Tibial nerve (tissue), 4 donors: ENCODE measurements at regions not wholly inside any gene's neighbourhood (a gene's known extent, or its start where the extent isn't known, plus 50 kb on each side); places are given as distances from the start of the nearest gene placed in this dataset.

Source experiments
- EP300 ChIP-seq, 2 donors: sonication (generic); formaldehyde crosslinking; IDR thresholded peaks; one replicate each; pipeline ENCODE4 v1.6.1; 2017; ENCODE audit warnings: antibody characterized with exemption in 2 of 2, mild to moderate bottlenecking in 1 of 2
- POLR2A ChIP-seq, 2 donors: fragments of 450-650 bp; IDR thresholded peaks; one replicate each; pipeline ENCODE4 v1.6.1; 2017; ENCODE audit warnings: antibody characterized with exemption in 2 of 2, mild to moderate bottlenecking in 2 of 2, moderate library complexity in 2 of 2
- TF ChIP-seq, protein P1 (sequence below), 5 experiments: fragments of 200-600 bp in 3 of 5; fragments of 450-650 bp in 2 of 5; sonication (generic) in 3 of 5; IDR thresholded peaks; one replicate each; pipeline ENCODE4 v1.5.1; 2016 to 2019; ENCODE audit warnings: antibody characterized with exemption in 5 of 5, mild to moderate bottlenecking in 3 of 5, moderate library complexity in 2 of 5

DNA sequence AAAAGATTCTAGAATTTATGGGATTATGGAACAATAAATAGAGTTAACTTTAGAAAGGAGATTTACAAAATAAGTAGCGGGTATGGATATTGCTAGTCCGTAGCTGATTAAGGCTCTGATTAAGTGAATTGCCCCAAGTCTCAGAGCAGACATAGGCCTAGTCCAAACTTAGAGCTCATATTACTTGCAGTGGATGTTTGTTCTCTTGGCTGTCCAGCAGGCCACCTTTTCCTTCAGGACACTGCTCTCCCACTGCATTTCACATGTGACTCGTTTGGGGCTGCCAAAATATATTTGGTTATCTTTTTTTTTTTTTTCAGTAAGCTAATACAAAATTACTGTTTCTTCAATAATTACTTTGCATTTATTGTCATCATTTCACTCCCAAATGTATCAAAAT, 76.6 kb downstream of the ARRDC3 start:
- TF ChIP-seq, protein P1, sequence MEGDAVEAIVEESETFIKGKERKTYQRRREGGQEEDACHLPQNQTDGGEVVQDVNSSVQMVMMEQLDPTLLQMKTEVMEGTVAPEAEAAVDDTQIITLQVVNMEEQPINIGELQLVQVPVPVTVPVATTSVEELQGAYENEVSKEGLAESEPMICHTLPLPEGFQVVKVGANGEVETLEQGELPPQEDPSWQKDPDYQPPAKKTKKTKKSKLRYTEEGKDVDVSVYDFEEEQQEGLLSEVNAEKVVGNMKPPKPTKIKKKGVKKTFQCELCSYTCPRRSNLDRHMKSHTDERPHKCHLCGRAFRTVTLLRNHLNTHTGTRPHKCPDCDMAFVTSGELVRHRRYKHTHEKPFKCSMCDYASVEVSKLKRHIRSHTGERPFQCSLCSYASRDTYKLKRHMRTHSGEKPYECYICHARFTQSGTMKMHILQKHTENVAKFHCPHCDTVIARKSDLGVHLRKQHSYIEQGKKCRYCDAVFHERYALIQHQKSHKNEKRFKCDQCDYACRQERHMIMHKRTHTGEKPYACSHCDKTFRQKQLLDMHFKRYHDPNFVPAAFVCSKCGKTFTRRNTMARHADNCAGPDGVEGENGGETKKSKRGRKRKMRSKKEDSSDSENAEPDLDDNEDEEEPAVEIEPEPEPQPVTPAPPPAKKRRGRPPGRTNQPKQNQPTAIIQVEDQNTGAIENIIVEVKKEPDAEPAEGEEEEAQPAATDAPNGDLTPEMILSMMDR (IDR thresholded peaks at IDR 0.05): no peak
- TF ChIP-seq POLR2A (IDR thresholded peaks at IDR 0.05) (no peak), EP300 (IDR thresholded peaks at IDR 0.05) (no peak)
